ENCODE measurements at regions not wholly inside any gene's neighbourhood (a gene's known extent, or its start where the extent isn't known, plus 50 kb on each side); places are given as distances from the start of the nearest gene placed in this dataset.

DNA sequence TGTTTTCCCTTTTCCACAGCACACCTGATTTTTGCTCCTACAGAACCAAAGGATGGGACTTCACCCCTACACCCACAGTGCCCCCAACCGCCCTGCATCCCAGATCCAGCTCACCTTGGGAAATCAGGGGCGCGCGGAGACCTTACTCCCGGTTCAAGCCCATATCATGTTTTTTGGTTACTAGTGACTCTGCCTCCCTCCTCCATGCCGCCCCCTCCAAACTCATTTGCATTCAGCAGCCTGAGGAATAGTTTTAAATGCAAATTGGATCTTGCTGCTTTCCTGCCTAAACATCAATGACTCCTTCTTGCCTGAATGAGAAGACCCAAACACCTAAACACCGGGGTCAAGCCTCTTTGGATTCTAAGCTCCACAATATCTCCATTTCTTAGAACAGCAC is 331.8 kb downstream of the TMEM114 start:
- TF ChIP-seq CTCF (optimal IDR thresholded peaks at IDR 0.05 in 1 of 3, IDR thresholded peaks at IDR 0.05 in 1 of 3, conservative IDR thresholded peaks at IDR 0.05 in 1 of 3; ENCODE audit: extremely low read depth in 1 of 3, insufficient read depth in 2 of 3, low read length in 3 of 3), result no peak
- TF ChIP-seq EZH2 (IDR thresholded peaks at IDR 0.05; ENCODE audit: low read length), result no peak
- DNase-seq (ENCODE audit: low read depth, low spot score) (no peak), FAIRE-seq (no peak)
- Histone ChIP-seq H3K36me3 (ENCODE audit: control insufficient read depth in 2 of 2, extremely low read depth in 1 of 2, insufficient read depth in 2 of 2, low read length in 2 of 2) (no peaks in the 10 kb centered on the region), H3K9me1 (ENCODE audit: control insufficient read depth, extremely low read depth, insufficient read depth, low read length) (no peaks in the 10 kb centered on the region), H3K9ac (ENCODE audit: control insufficient read depth, extremely low read depth, insufficient read depth, low read length) (no peak overlapping the region), H3K9me3 (ENCODE audit: control insufficient read depth, low read depth, low read length) (no peaks in the 10 kb centered on the region), H3K4me2 (ENCODE audit: control insufficient read depth, extremely low read depth, insufficient read depth, low read depth, low read length) (no peak overlapping the region), H3K27ac (ENCODE audit: control insufficient read depth, insufficient read depth, low read length) (no peak overlapping the region), H3K4me3 (ENCODE audit: control insufficient read depth in 2 of 3, extremely low read depth in 1 of 3, insufficient read depth in 2 of 3, low read depth in 1 of 3, low read length in 3 of 3) (no peak overlapping the region), H2AFZ (ENCODE audit: control insufficient read depth, low read length) (no peak overlapping the region), H3K79me2 (ENCODE audit: control insufficient read depth, insufficient read depth, low read length) (no peaks in the 10 kb centered on the region), H3K27me3 (ENCODE audit: control insufficient read depth, extremely low read depth, insufficient read depth, low read length) (no peaks in the 10 kb centered on the region), H4K20me1 (ENCODE audit: control insufficient read depth, extremely low read depth, insufficient read depth, low read length) (no peaks in the 10 kb centered on the region), H3K4me1 (ENCODE audit: control insufficient read depth, extremely low read depth, insufficient read depth, low read length) (no peaks in the 10 kb centered on the region)
- dilution Hi-C loops (cut with MboI; ENCODE audit: extremely low pct_ligation_motif_present, low sequenced_read_pairs), result no loop called here

DNA sequence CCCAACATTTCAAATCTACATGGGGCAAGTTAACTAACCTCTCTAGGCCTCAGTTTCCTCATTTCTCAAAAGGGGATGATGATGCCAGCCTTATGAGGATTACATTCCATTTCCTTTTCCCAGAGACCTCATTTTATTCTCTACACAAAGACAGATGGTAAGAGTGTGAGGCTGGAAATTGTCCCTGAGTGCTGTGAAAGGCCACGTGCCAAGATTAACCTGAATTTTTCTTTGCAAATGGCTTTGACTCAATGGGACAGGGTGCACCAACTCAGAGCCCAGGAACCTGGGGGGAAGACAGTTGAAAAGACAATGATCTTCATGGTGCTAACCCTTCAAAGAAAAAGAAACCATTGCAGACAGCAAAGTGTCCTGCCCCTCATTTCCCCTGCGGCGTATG is 332.8 kb downstream of the TMEM114 start:
- Histone ChIP-seq H4K20me1 (ENCODE audit: control insufficient read depth, extremely low read depth, insufficient read depth, low read length) (no peaks in the 10 kb centered on the region), H3K9me1 (ENCODE audit: control insufficient read depth, extremely low read depth, insufficient read depth, low read length) (no peaks in the 10 kb centered on the region), H3K9me3 (ENCODE audit: control insufficient read depth, low read depth, low read length) (no peaks in the 10 kb centered on the region), H3K4me2 (ENCODE audit: control insufficient read depth, extremely low read depth, insufficient read depth, low read depth, low read length) (no peak overlapping the region), H3K36me3 (ENCODE audit: control insufficient read depth in 2 of 2, extremely low read depth in 1 of 2, insufficient read depth in 2 of 2, low read length in 2 of 2) (no peaks in the 10 kb centered on the region), H3K27ac (ENCODE audit: control insufficient read depth, insufficient read depth, low read length) (no peak overlapping the region), H3K27me3 (ENCODE audit: control insufficient read depth, extremely low read depth, insufficient read depth, low read length) (no peaks in the 10 kb centered on the region), H2AFZ (ENCODE audit: control insufficient read depth, low read length) (no peak overlapping the region), H3K4me1 (ENCODE audit: control insufficient read depth, extremely low read depth, insufficient read depth, low read length) (no peaks in the 10 kb centered on the region), H3K4me3 (ENCODE audit: control insufficient read depth in 2 of 3, extremely low read depth in 1 of 3, insufficient read depth in 2 of 3, low read depth in 1 of 3, low read length in 3 of 3) (no peak overlapping the region), H3K79me2 (ENCODE audit: control insufficient read depth, insufficient read depth, low read length) (no peaks in the 10 kb centered on the region), H3K9ac (ENCODE audit: control insufficient read depth, extremely low read depth, insufficient read depth, low read length) (no peak overlapping the region)
- TF ChIP-seq CTCF (optimal IDR thresholded peaks at IDR 0.05 in 1 of 3, IDR thresholded peaks at IDR 0.05 in 1 of 3, conservative IDR thresholded peaks at IDR 0.05 in 1 of 3; ENCODE audit: extremely low read depth in 1 of 3, insufficient read depth in 2 of 3, low read length in 3 of 3) (no peak), EZH2 (IDR thresholded peaks at IDR 0.05; ENCODE audit: low read length) (no peak)
- dilution Hi-C loops (cut with MboI; ENCODE audit: extremely low pct_ligation_motif_present, low sequenced_read_pairs), result no loop called here
- DNase-seq (ENCODE audit: low read depth, low spot score), result no peak
- FAIRE-seq, result no peak
